ENCODE measurements at regions not wholly inside any gene's neighbourhood (a gene's known extent, or its start where the extent isn't known, plus 50 kb on each side); places are given as distances from the start of the nearest gene placed in this dataset.

GRCh38 chr6:14730654-14731053 is 515.2 kb upstream of the JARID2 start:
- no peaks in the 10 kb centered on the region for H3K36me3 ChIP-seq (ENCODE audit: low read depth)
- H3K27me3 ChIP-seq (ENCODE audit: insufficient read depth, poor library complexity, severe bottlenecking) = no peaks in the 10 kb centered on the region
- DNase-seq (ENCODE audit: low spot score) (no peak), ATAC-seq (ENCODE audit: low read depth) (no peak)
- H3K4me3 ChIP-seq (ENCODE audit: severe bottlenecking) = no peak overlapping the region
- H3K4me1 ChIP-seq (ENCODE audit: insufficient read depth, poor library complexity, severe bottlenecking) = peaks cover 30% of the 10 kb centered on the region
- TF ChIP-seq CTCF (IDR thresholded peaks at IDR 0.05; ENCODE audit: poor library complexity, severe bottlenecking) = no peak
- H3K27ac ChIP-seq (ENCODE audit: poor library complexity, severe bottlenecking) = peak overlapping the region; percentile 9
- no peaks in the 10 kb centered on the region for H3K9me3 ChIP-seq (ENCODE audit: severe bottlenecking)

- no peak for TF ChIP-seq CTCF (IDR thresholded peaks at IDR 0.05; ENCODE audit: poor library complexity, severe bottlenecking)
- ATAC-seq (ENCODE audit: low read depth) (no peak), DNase-seq (ENCODE audit: low spot score) (no peak)
- H3K27ac ChIP-seq (ENCODE audit: poor library complexity, severe bottlenecking) = peak overlapping the region; percentile 99
- H3K27me3 ChIP-seq (ENCODE audit: insufficient read depth, poor library complexity, severe bottlenecking) = no peaks in the 10 kb centered on the region
- no peak overlapping the region for H3K4me3 ChIP-seq (ENCODE audit: severe bottlenecking)
- H3K4me1 ChIP-seq (ENCODE audit: insufficient read depth, poor library complexity, severe bottlenecking) = peaks cover 30% of the 10 kb centered on the region
- no peaks in the 10 kb centered on the region for H3K9me3 ChIP-seq (ENCODE audit: severe bottlenecking)
- H3K36me3 ChIP-seq (ENCODE audit: low read depth) = no peaks in the 10 kb centered on the region
These were observed 514.3 kb upstream of the JARID2 start for GRCh38 chr6:14731611-14732010.

GRCh38 chr6:14732226-14732843 is 513.5 kb upstream of the JARID2 start:
- H3K27ac ChIP-seq (ENCODE audit: poor library complexity, severe bottlenecking) = peak overlapping the region; percentile 99
- H3K36me3 ChIP-seq (ENCODE audit: low read depth) = no peaks in the 10 kb centered on the region
- peaks cover 30% of the 10 kb centered on the region for H3K4me1 ChIP-seq (ENCODE audit: insufficient read depth, poor library complexity, severe bottlenecking)
- H3K4me3 ChIP-seq (ENCODE audit: severe bottlenecking) = no peak overlapping the region
- no peak for DNase-seq (ENCODE audit: low spot score)
- no peak for ATAC-seq (ENCODE audit: low read depth)
- H3K9me3 ChIP-seq (ENCODE audit: severe bottlenecking) = no peaks in the 10 kb centered on the region
- TF ChIP-seq CTCF (IDR thresholded peaks at IDR 0.05; ENCODE audit: poor library complexity, severe bottlenecking) = no peak
- H3K27me3 ChIP-seq (ENCODE audit: insufficient read depth, poor library complexity, severe bottlenecking) = no peaks in the 10 kb centered on the region

- Histone ChIP-seq H3K4me1 (ENCODE audit: insufficient read depth, poor library complexity, severe bottlenecking) (peaks cover 30% of the 10 kb centered on the region), H3K9me3 (ENCODE audit: severe bottlenecking) (no peaks in the 10 kb centered on the region), H3K4me3 (ENCODE audit: severe bottlenecking) (no peak overlapping the region), H3K36me3 (ENCODE audit: low read depth) (no peaks in the 10 kb centered on the region), H3K27me3 (ENCODE audit: insufficient read depth, poor library complexity, severe bottlenecking) (no peaks in the 10 kb centered on the region), H3K27ac (ENCODE audit: poor library complexity, severe bottlenecking) (peak overlapping the region; percentile 99)
- TF ChIP-seq CTCF (IDR thresholded peaks at IDR 0.05; ENCODE audit: poor library complexity, severe bottlenecking) = peak; percentile 16
- ATAC-seq (ENCODE audit: low read depth) = peak; percentile 93
- DNase-seq (ENCODE audit: low spot score) = peak; percentile 82
These were observed 512.8 kb upstream of the JARID2 start for GRCh38 chr6:14732844-14733757.

GRCh38 chr6:14734052-14734415 is 511.8 kb upstream of the JARID2 start:
- H3K9me3 ChIP-seq (ENCODE audit: severe bottlenecking) = no peaks in the 10 kb centered on the region
- no peaks in the 10 kb centered on the region for H3K27me3 ChIP-seq (ENCODE audit: insufficient read depth, poor library complexity, severe bottlenecking)
- no peak for TF ChIP-seq CTCF (IDR thresholded peaks at IDR 0.05; ENCODE audit: poor library complexity, severe bottlenecking)
- DNase-seq (ENCODE audit: low spot score) (no peak), ATAC-seq (ENCODE audit: low read depth) (no peak)
- H3K4me1 ChIP-seq (ENCODE audit: insufficient read depth, poor library complexity, severe bottlenecking) = peaks cover 30% of the 10 kb centered on the region
- H3K27ac ChIP-seq (ENCODE audit: poor library complexity, severe bottlenecking) = peak overlapping the region; percentile 99
- no peaks in the 10 kb centered on the region for H3K36me3 ChIP-seq (ENCODE audit: low read depth)
- no peak overlapping the region for H3K4me3 ChIP-seq (ENCODE audit: severe bottlenecking)
